ENCODE measurements at regions not wholly inside any gene's neighbourhood (a gene's known extent, or its start where the extent isn't known, plus 50 kb on each side); places are given as distances from the start of the nearest gene placed in this dataset.

DNA sequence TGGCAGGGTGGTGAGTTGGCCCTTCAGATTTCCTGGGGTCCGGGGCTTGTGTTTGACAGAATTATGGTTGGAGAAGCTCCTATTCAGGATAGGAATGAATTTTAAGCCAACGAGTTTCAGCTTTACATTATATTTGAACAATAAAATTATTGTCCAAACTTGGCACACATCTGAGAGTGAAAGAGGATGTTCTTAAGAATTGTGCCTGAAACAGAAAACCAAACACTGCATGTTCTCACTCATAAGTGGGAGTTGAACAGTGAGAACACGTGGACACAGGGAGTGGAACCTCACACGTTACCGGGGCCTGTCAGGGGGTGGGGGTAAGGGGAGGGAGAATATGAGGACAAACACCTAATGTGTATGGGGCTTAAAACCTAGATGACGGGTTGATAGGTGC lies 111.8 kb upstream of the ACTBL2 start:
- Histone ChIP-seq H3K27ac (ENCODE audit: low read length in 2 of 2) (no peak overlapping the region), H3K79me2 (ENCODE audit: control insufficient read depth, insufficient read depth, low read length) (no peaks in the 10 kb centered on the region), H4K20me1 (ENCODE audit: control insufficient read depth, insufficient read depth, low read length, poor library complexity, severe bottlenecking) (no peaks in the 10 kb centered on the region), H3K4me1 (ENCODE audit: control insufficient read depth in 2 of 2, insufficient read depth in 2 of 2, low read length in 2 of 2) (no peaks in the 10 kb centered on the region), H2AFZ (ENCODE audit: insufficient read depth, low read depth, low read length, poor library complexity, severe bottlenecking) (no peak overlapping the region), H3K9ac (ENCODE audit: low read length) (no peak overlapping the region), H3K27me3 (replicated peaks in 1 of 4; ENCODE audit: control extremely low read depth in 1 of 4, control insufficient read depth in 3 of 4, insufficient read depth in 4 of 4, low read length in 3 of 4) (no peaks in the 10 kb centered on the region), H3K36me3 (replicated peaks in 1 of 2; ENCODE audit: control extremely low read depth in 1 of 2, control insufficient read depth in 1 of 2, extremely low read depth in 1 of 2, insufficient read depth in 2 of 2, low read length in 1 of 2) (no peaks in the 10 kb centered on the region), H3K4me2 (replicated peaks; ENCODE audit: low read depth, low read length, poor library complexity, severe bottlenecking) (no peak overlapping the region), H3K9me3 (ENCODE audit: control extremely low read depth in 1 of 3, control insufficient read depth in 2 of 3, insufficient read depth in 1 of 3, low read length in 2 of 3) (no peaks in the 10 kb centered on the region), H3K4me3 (ENCODE audit: control extremely low read depth in 1 of 5, extremely low read depth in 1 of 5, insufficient read depth in 1 of 5, low read depth in 2 of 5, low read length in 4 of 5) (no peak overlapping the region)
- no peaks in the 10 kb centered on the region for H3K4me1 Mint-ChIP-seq
- no peaks in the 10 kb centered on the region for H3K9me3 Mint-ChIP-seq (ENCODE audit: insufficient read depth)
- DNase-seq, result no peak
- ATAC-seq (ENCODE audit: low read depth), result no peak
- intact Hi-C loops (cut with micrococcal nuclease), result no loop called here
- ChIA-PET POLR2A (no interaction called here), CTCF (no interaction called here)
- no peak for TF ChIP-seq EZH2 (IDR thresholded peaks at IDR 0.05; ENCODE audit: borderline replicate concordance, insufficient read depth, low read depth, low read length, poor library complexity, severe bottlenecking)
- TF ChIP-seq, protein P1, sequence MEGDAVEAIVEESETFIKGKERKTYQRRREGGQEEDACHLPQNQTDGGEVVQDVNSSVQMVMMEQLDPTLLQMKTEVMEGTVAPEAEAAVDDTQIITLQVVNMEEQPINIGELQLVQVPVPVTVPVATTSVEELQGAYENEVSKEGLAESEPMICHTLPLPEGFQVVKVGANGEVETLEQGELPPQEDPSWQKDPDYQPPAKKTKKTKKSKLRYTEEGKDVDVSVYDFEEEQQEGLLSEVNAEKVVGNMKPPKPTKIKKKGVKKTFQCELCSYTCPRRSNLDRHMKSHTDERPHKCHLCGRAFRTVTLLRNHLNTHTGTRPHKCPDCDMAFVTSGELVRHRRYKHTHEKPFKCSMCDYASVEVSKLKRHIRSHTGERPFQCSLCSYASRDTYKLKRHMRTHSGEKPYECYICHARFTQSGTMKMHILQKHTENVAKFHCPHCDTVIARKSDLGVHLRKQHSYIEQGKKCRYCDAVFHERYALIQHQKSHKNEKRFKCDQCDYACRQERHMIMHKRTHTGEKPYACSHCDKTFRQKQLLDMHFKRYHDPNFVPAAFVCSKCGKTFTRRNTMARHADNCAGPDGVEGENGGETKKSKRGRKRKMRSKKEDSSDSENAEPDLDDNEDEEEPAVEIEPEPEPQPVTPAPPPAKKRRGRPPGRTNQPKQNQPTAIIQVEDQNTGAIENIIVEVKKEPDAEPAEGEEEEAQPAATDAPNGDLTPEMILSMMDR (IDR thresholded peaks at IDR 0.05), result no peak
- H3K4me3 Mint-ChIP-seq, result no peak overlapping the region
- no peaks in the 10 kb centered on the region for H3K27me3 Mint-ChIP-seq
- WGBS (ENCODE audit: insufficient coverage), result no CpG with 5 or more reads among the region's 6 CpGs
- no peak overlapping the region for H3K27ac Mint-ChIP-seq

DNA sequence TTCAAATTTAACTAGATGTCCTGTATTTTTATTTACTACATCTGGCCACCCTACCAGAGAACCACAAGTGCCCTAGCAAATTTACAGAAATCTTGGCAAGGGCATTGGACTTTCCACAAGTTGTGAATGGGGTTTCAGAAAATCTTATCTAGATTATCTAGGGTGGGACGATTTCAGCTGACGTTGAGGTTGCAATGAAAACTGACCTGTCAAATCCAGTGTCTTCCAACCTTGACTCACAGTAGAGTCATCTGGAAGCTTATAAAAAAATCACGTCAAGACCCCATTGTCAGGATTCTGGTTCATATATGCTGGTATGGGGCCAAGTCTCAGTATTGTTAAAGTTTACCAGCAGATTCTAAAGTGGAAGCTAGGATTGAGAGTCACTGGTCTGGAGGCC lies 109.6 kb upstream of the ACTBL2 start:
- Mint-ChIP-seq H3K4me3 (no peak overlapping the region), H3K27me3 (no peaks in the 10 kb centered on the region), H3K4me1 (no peaks in the 10 kb centered on the region), H3K9me3 (ENCODE audit: insufficient read depth) (peaks cover 3% of the 10 kb centered on the region), H3K27ac (no peak overlapping the region)
- Histone ChIP-seq H3K9me3 (ENCODE audit: control extremely low read depth in 1 of 3, control insufficient read depth in 2 of 3, insufficient read depth in 1 of 3, low read length in 2 of 3) (no peaks in the 10 kb centered on the region), H2AFZ (ENCODE audit: insufficient read depth, low read depth, low read length, poor library complexity, severe bottlenecking) (no peak overlapping the region), H3K4me2 (replicated peaks; ENCODE audit: low read depth, low read length, poor library complexity, severe bottlenecking) (no peak overlapping the region), H3K27ac (ENCODE audit: low read length in 2 of 2) (no peak overlapping the region), H3K79me2 (ENCODE audit: control insufficient read depth, insufficient read depth, low read length) (no peaks in the 10 kb centered on the region), H3K4me1 (ENCODE audit: control insufficient read depth in 2 of 2, insufficient read depth in 2 of 2, low read length in 2 of 2) (no peaks in the 10 kb centered on the region), H3K9ac (ENCODE audit: low read length) (no peak overlapping the region), H3K27me3 (replicated peaks in 1 of 4; ENCODE audit: control extremely low read depth in 1 of 4, control insufficient read depth in 3 of 4, insufficient read depth in 4 of 4, low read length in 3 of 4) (no peaks in the 10 kb centered on the region), H4K20me1 (ENCODE audit: control insufficient read depth, insufficient read depth, low read length, poor library complexity, severe bottlenecking) (no peaks in the 10 kb centered on the region), H3K4me3 (ENCODE audit: control extremely low read depth in 1 of 5, extremely low read depth in 1 of 5, insufficient read depth in 1 of 5, low read depth in 2 of 5, low read length in 4 of 5) (no peak overlapping the region), H3K36me3 (replicated peaks in 1 of 2; ENCODE audit: control extremely low read depth in 1 of 2, control insufficient read depth in 1 of 2, extremely low read depth in 1 of 2, insufficient read depth in 2 of 2, low read length in 1 of 2) (no peaks in the 10 kb centered on the region)
- no peak for ATAC-seq (ENCODE audit: low read depth)
- TF ChIP-seq, protein P1 (IDR thresholded peaks at IDR 0.05), result no peak
- no peak for TF ChIP-seq EZH2 (IDR thresholded peaks at IDR 0.05; ENCODE audit: borderline replicate concordance, insufficient read depth, low read depth, low read length, poor library complexity, severe bottlenecking)
- ChIA-PET CTCF (interaction anchor here (0.6 to 1.4 kb wide), 2 partner anchors 11 to 294 kb away, joined by 3 read pairs; no protein-coding TSS in a partner anchor), POLR2A (no interaction called here)
- no peak for DNase-seq
- WGBS (ENCODE audit: insufficient coverage), result 100% methylated on average over 1 of the region's 3 CpGs
- intact Hi-C loops (cut with micrococcal nuclease), result no loop called here
